Adrenal gland (tissue), 5 donors: ENCODE measurements at regions not wholly inside any gene's neighbourhood (a gene's known extent, or its start where the extent isn't known, plus 50 kb on each side); places are given as distances from the start of the nearest gene placed in this dataset.

Source experiments
- CTCF ChIP-seq, 6 experiments: fragments of 450-650 bp in 4 of 6; fragments of 200-600 bp in 2 of 6; sonication (generic) in 1 of 6; IDR thresholded peaks; 1 replicate in 5 of 6; 2 replicates in 1 of 6; pipeline versions ENCODE4 v1.5.1 to v1.8.0; 2016 to 2021; ENCODE audit warnings: antibody characterized with exemption in 6 of 6, mild to moderate bottlenecking in 2 of 6, moderate library complexity in 1 of 6
- POLR2A ChIP-seq, 2 donors: fragments of 450-650 bp; IDR thresholded peaks; one replicate each; pipeline ENCODE4 v1.6.1; 2017; ENCODE audit warnings: antibody characterized with exemption in 2 of 2, mild to moderate bottlenecking in 2 of 2, moderate library complexity in 1 of 2
- donor health status: DM: no; HTN: no; CAD: no.

DNA sequence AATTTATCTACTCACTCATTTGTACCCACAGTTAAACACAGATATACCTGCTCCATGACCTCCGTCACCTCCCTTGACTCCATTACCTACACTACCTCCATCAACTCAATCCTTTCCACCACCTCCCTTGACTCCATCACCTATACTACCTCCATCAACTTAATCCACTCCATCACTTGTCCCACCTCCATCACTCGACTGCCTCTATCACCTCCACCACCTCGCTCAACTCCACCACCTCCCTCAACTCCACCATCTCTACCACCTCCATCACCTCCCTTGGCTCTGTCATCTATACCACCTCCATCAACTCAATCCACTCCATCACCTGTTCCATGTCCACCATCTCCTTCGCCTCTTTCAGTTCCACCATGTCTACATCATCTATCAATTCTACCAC, 51.3 kb upstream of the WNT7A start:
- TF ChIP-seq CTCF (IDR thresholded peaks at IDR 0.05) (no peak), POLR2A (IDR thresholded peaks at IDR 0.05) (no peak)
